ENCODE measurements at regions not wholly inside any gene's neighbourhood (a gene's known extent, or its start where the extent isn't known, plus 50 kb on each side); places are given as distances from the start of the nearest gene placed in this dataset.

DNA sequence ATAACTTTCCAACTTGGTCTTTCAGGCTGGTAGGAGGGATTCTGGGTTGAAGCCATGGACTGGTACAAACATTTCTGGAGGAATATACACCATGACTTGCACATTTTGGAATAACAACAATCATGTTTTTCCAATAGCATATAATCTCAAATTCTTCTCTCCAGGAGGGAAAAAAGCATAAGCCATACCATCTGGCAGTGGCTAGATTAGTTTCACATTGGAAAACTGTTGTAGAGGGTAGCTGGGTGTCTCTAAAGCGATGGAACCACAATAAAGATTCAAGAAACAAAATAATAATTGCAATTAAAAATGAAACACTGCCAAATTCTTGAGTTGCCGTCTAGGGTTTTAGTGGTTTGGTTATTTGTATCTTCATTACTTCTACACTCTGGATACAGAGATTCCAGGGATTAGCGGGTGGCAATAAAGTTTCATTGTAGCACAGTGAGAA, 278.5 kb upstream of the RASGRP1 start:
- TF ChIP-seq CTCF (IDR thresholded peaks at IDR 0.05): no peak
- TF ChIP-seq POLR2A (IDR thresholded peaks at IDR 0.05): no peak

Data from esophagus squamous epithelium (tissue), 4 donors.